Kidney (tissue), 13 donors: ENCODE measurements at regions not wholly inside any gene's neighbourhood (a gene's known extent, or its start where the extent isn't known, plus 50 kb on each side); places are given as distances from the start of the nearest gene placed in this dataset.

Experiments
- DNase-seq, 5 donors: peaks; one replicate each; pipeline ENCODE4 v3.0.0-alpha.2; 2013 to 2020
- FAIRE-seq: peaks from 2 replicates; lab custom pipeline; 2012; peaks lifted over from hg19 to GRCh38; lab: Jason Lieb, UNC
- H3K27ac ChIP-seq, 2 donors: one replicate each; pipeline ENCODE4 v1.7.0; 2013; ENCODE audit warnings: low read depth in 2 of 2, low read length in 2 of 2, inconsistent platforms in 1 of 2
- H3K27me3 ChIP-seq: one replicate; pipeline ENCODE4 v1.7.1; 2013; ENCODE audit warnings: low read length, inconsistent platforms; ENCODE audit not compliant: control insufficient read depth, insufficient read depth
- H3K36me3 ChIP-seq, 3 donors: one replicate each; pipeline versions ENCODE4 v1.7.0 to v1.7.1; 2013; ENCODE audit warnings: low read length in 3 of 3, control low read depth in 1 of 3, inconsistent platforms in 1 of 3; ENCODE audit not compliant: insufficient read depth in 3 of 3, control insufficient read depth in 2 of 3
- H3K4me1 ChIP-seq, 3 donors: one replicate each; pipeline versions ENCODE4 v1.7.0 to v1.7.1; 2013; ENCODE audit warnings: low read length in 3 of 3, inconsistent platforms in 1 of 3, low read depth in 1 of 3; ENCODE audit not compliant: control insufficient read depth in 2 of 3, insufficient read depth in 2 of 3
- H3K4me3 ChIP-seq, 3 donors: one replicate each; pipeline versions ENCODE4 v1.7.0 to v1.8.1; 2013; ENCODE audit warnings: low read length in 3 of 3, control low read depth in 1 of 3, inconsistent platforms in 1 of 3
- H3K9ac ChIP-seq, 3 donors: one replicate each; pipeline versions ENCODE4 v1.7.0 to v1.7.1; 2013; ENCODE audit warnings: low read length in 3 of 3, control low read depth in 1 of 3, inconsistent platforms in 1 of 3
- H3K9me3 ChIP-seq, 3 donors: one replicate each; pipeline versions ENCODE4 v1.7.0 to v1.7.1; 2013; ENCODE audit warnings: low read length in 3 of 3, control low read depth in 1 of 3, inconsistent platforms in 1 of 3; ENCODE audit not compliant: control insufficient read depth in 2 of 3, insufficient read depth in 1 of 3
- intact Hi-C: fragments of 100-400 bp; cut with DNase I; formaldehyde crosslinking; loops from one replicate; pipeline ENCODE4 v1.11.1; 2022
- TF ChIP-seq, protein P1 (sequence below): IDR thresholded peaks from 3 replicates; pipeline ENCODE4 v1.5.1; 2012; ENCODE audit warnings: mild to moderate bottlenecking, moderate library complexity, borderline replicate concordance; ENCODE audit not compliant: insufficient read depth; ENCODE audit errors: extremely low read depth
- donor health status: control.
- donor health status: control.
- donor health status: control.
- donor health status: control.
- donor health status: control.
- donor health status: DM: yes; HTN: yes; CAD: no.
- donor health status: Normal renal cell carcinoma (clear cell type).

DNA sequence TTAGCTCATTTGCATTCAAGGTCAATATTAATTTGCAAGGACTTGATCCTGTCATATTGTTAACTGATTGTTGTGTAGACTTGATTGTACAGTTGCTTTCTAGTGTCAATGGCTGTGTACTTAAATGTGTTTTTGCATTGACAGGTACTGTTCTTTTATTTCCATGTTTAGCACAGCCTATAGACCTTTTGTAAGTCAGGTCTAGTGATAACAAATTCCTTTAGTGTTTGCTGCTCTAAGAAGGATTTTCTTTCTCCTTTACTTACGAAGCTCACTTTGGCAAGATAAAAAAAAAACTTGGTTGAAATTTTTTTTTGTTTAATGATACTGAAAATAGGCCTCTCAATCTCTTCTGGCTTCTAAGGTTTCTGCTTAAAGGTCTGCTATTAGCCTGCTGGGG lies 942.3 kb downstream of the QKI start:
- DNase-seq (no peak), FAIRE-seq (no peak)
- no peak overlapping the region for H3K27ac ChIP-seq
- no peaks in the 10 kb centered on the region for H3K27me3 ChIP-seq
- no peak overlapping the region for H3K9ac ChIP-seq
- H3K9me3 ChIP-seq: no peaks in the 10 kb centered on the region
- intact Hi-C loops: no loop called here
- H3K36me3 ChIP-seq: no peaks in the 10 kb centered on the region
- no peaks in the 10 kb centered on the region for H3K4me1 ChIP-seq
- no peak overlapping the region for H3K4me3 ChIP-seq
- TF ChIP-seq, protein P1, sequence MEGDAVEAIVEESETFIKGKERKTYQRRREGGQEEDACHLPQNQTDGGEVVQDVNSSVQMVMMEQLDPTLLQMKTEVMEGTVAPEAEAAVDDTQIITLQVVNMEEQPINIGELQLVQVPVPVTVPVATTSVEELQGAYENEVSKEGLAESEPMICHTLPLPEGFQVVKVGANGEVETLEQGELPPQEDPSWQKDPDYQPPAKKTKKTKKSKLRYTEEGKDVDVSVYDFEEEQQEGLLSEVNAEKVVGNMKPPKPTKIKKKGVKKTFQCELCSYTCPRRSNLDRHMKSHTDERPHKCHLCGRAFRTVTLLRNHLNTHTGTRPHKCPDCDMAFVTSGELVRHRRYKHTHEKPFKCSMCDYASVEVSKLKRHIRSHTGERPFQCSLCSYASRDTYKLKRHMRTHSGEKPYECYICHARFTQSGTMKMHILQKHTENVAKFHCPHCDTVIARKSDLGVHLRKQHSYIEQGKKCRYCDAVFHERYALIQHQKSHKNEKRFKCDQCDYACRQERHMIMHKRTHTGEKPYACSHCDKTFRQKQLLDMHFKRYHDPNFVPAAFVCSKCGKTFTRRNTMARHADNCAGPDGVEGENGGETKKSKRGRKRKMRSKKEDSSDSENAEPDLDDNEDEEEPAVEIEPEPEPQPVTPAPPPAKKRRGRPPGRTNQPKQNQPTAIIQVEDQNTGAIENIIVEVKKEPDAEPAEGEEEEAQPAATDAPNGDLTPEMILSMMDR: no peak

DNA sequence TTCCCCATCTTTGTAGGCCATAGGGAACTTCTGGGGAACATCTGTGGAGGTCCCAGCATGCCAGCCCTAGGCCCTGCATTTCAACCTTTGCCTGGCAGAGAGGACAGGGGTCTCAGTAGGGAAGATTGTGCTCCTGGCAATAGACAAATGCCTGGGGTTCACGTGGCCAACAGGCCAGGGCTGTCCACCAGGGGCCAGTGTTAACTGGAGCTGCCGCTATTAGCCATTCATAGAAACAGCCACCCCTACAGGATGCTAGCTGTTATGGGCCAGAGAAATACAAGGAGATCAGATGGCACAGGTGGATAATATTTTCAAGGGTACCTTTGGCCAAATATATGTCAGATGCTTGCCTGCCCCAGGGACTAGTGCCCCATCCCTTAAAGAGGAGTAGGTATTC lies 932.9 kb downstream of the QKI start:
- no peaks in the 10 kb centered on the region for H3K27me3 ChIP-seq
- no peak overlapping the region for H3K4me3 ChIP-seq
- DNase-seq (no peak), FAIRE-seq (no peak)
- no peak overlapping the region for H3K9ac ChIP-seq
- H3K36me3 ChIP-seq: no peaks in the 10 kb centered on the region
- TF ChIP-seq, protein P1: no peak
- no peaks in the 10 kb centered on the region for H3K4me1 ChIP-seq
- no peaks in the 10 kb centered on the region for H3K9me3 ChIP-seq
- no peak overlapping the region for H3K27ac ChIP-seq
- intact Hi-C loops: no loop called here

DNA sequence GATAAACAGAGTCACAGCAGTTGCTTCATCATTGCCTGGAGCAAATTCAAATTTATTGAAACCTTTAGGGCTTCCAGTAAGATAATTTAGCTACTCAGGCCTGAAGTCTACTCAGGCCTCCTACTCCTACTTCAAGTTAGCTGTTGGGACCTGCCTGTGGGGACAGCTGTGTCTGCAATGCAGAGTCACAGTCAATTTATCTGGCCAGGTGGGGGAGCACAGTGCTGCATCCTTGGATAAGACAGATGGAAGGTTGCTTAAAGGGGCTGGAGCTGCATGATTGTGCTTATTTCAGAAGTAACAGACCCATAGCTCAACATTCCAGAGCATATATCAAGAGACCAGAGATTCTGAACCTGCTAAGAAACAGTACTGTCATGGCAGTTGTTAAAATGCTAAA lies 932.1 kb downstream of the QKI start:
- intact Hi-C loops: no loop called here
- H3K27me3 ChIP-seq: no peaks in the 10 kb centered on the region
- H3K4me3 ChIP-seq: no peak overlapping the region
- no peak overlapping the region for H3K27ac ChIP-seq
- H3K9me3 ChIP-seq: no peaks in the 10 kb centered on the region
- FAIRE-seq (no peak), DNase-seq (no peak)
- no peak overlapping the region for H3K9ac ChIP-seq
- H3K36me3 ChIP-seq: no peaks in the 10 kb centered on the region
- TF ChIP-seq, protein P1: no peak
- H3K4me1 ChIP-seq: no peaks in the 10 kb centered on the region

DNA sequence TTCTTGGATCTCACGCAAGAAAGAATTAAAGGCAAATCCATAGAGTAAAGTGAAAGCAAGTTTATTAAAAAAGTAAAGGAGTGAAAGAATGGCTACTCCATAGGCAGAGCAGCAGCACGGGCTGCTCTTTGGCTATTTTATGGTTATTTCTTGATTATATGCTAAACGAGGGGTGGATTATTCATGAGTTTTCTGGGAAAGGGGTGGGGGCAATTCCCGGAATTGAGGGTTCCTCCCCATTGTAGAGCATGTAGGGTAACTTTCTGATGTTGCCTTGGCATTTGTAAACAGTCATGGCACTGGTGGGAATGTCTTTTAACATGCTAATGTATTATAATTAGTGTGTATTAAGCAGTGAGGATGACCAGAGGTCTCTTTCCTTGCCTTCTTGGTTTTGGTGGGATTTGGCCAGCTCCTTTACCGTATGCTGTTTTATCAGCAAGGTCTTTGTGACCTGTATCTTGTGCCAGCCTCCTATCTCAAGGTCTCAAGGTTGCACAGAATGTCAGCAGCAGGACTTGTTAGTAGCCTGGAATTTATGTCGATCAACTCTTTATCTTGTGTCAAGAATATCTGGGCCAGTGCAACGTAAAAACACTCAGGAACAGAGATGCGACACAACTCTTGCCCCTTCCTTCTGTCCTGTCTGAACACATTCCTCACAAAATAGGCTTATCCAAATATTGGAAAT lies 931.4 kb downstream of the QKI start:
- Histone ChIP-seq H3K9me3 (no peaks in the 10 kb centered on the region), H3K27ac (no peak overlapping the region), H3K36me3 (no peaks in the 10 kb centered on the region), H3K4me3 (no peak overlapping the region), H3K27me3 (no peaks in the 10 kb centered on the region), H3K4me1 (no peaks in the 10 kb centered on the region), H3K9ac (no peak overlapping the region)
- intact Hi-C loops: no loop called here
- DNase-seq (no peak), FAIRE-seq (no peak)
- TF ChIP-seq, protein P1: no peak
